ENCODE measurements at regions not wholly inside any gene's neighbourhood (a gene's known extent, or its start where the extent isn't known, plus 50 kb on each side); places are given as distances from the start of the nearest gene placed in this dataset.

- TF ChIP-seq POLR2A (IDR thresholded peaks at IDR 0.05) (no peak), CTCF (IDR thresholded peaks at IDR 0.05) (no peak)
These were observed 371.7 kb upstream of the RGMA start for GRCh38 chr15:93460717-93461116.

Data from uterus (tissue), 2 donors.